ENCODE measurements at regions not wholly inside any gene's neighbourhood (a gene's known extent, or its start where the extent isn't known, plus 50 kb on each side); places are given as distances from the start of the nearest gene placed in this dataset.

DNA sequence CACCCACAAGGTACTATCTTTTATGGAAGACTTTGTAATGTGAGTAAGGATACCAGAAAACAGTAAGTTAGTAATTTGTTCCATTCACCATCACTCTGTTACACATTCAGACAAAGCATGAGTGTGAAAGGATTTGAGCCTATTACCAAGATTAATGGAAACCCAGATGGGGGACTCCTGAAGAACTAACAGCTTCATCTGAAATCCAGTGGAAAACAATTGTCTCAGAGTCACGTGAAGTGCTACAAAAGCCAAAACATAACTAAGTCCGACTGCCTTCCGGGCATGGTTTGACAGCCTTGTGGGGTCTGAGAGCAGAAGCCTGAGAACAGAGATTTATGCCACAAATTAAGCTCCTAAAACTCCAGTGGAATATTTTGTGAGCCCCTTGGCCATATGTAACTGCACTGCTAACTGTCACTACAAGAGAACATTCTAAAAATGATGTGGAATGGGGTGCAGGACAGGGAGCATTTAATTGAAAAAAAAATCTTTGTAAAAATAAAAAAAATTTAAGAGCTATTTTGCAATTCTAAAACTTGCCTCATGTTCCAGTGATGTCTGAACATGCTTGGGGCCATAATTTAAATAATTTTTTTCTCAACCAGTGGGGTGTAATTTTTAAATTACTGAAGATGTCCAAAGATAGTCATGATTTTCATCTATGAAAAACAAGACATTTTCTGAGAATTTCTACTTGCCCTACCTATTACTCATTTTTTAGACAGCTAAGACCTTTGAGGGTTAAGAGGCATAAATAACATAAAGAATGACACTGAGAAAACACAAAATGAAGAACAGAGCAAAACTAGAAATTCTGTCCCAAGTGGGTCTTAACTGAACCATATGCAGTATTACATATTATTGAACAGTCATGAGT is 555.0 kb downstream of the INHBA start:
- no peaks in the 10 kb centered on the region for H3K27me3 ChIP-seq (ENCODE audit: low read length)
- TF ChIP-seq, protein P1, sequence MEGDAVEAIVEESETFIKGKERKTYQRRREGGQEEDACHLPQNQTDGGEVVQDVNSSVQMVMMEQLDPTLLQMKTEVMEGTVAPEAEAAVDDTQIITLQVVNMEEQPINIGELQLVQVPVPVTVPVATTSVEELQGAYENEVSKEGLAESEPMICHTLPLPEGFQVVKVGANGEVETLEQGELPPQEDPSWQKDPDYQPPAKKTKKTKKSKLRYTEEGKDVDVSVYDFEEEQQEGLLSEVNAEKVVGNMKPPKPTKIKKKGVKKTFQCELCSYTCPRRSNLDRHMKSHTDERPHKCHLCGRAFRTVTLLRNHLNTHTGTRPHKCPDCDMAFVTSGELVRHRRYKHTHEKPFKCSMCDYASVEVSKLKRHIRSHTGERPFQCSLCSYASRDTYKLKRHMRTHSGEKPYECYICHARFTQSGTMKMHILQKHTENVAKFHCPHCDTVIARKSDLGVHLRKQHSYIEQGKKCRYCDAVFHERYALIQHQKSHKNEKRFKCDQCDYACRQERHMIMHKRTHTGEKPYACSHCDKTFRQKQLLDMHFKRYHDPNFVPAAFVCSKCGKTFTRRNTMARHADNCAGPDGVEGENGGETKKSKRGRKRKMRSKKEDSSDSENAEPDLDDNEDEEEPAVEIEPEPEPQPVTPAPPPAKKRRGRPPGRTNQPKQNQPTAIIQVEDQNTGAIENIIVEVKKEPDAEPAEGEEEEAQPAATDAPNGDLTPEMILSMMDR (IDR thresholded peaks at IDR 0.05; ENCODE audit: insufficient read depth, low read length, poor library complexity, severe bottlenecking): no peak
- TF ChIP-seq EZH2phosphoT487 (conservative IDR thresholded peaks at IDR 0.05; ENCODE audit: low read length): no peak
- no peak overlapping the region for H3K4me2 ChIP-seq (ENCODE audit: low read depth, low read length, poor library complexity, severe bottlenecking)
- H4K20me1 ChIP-seq (ENCODE audit: low read depth, low read length): no peaks in the 10 kb centered on the region
- peak overlapping the region; percentile 20 for H2AFZ ChIP-seq (ENCODE audit: low read depth, low read length, severe bottlenecking)
- no peaks in the 10 kb centered on the region for H3K9me2 ChIP-seq (replicated peaks; ENCODE audit: insufficient read depth, low read length)
- no peak overlapping the region for H3K9ac ChIP-seq (ENCODE audit: low read length)
- no peak overlapping the region for H3K4me3 ChIP-seq (ENCODE audit: insufficient read depth, low read length, poor library complexity, severe bottlenecking)
- no peaks in the 10 kb centered on the region for H3F3A ChIP-seq (ENCODE audit: insufficient read depth)
- H3K79me2 ChIP-seq (ENCODE audit: insufficient read depth, low read length): no peaks in the 10 kb centered on the region
- no peaks in the 10 kb centered on the region for H3K36me3 ChIP-seq (ENCODE audit: low read length)
- H3K9me3 ChIP-seq (ENCODE audit: insufficient read depth, low read length): no peaks in the 10 kb centered on the region
- H3K27ac ChIP-seq (ENCODE audit: low read depth, low read length): no peak overlapping the region

DNA sequence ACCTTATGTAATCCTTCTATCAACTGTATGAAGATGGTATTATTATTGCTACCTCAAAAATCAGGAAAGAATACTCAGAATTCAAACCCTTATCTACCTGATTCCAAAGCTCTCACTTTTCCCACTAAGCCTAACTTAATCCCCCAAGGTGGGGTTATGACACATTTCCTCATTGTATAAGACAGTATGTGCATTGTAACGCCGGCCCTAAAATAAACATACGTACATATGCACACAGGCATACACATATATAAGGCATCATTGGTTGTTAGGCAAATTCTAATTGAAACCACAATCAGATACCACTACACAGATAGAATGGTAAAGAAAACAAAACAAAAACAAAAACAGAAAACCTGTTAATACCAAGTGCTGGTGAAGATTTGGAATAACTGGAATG is 556.5 kb downstream of the INHBA start:
- TF ChIP-seq, protein P1 (IDR thresholded peaks at IDR 0.05; ENCODE audit: insufficient read depth, low read length, poor library complexity, severe bottlenecking): no peak
- TF ChIP-seq EZH2phosphoT487 (conservative IDR thresholded peaks at IDR 0.05; ENCODE audit: low read length): no peak
- no peak overlapping the region for H3K9ac ChIP-seq (ENCODE audit: low read length)
- no peaks in the 10 kb centered on the region for H3K36me3 ChIP-seq (ENCODE audit: low read length)
- no peaks in the 10 kb centered on the region for H3K79me2 ChIP-seq (ENCODE audit: insufficient read depth, low read length)
- H3K27me3 ChIP-seq (ENCODE audit: low read length): no peaks in the 10 kb centered on the region
- no peaks in the 10 kb centered on the region for H3K9me2 ChIP-seq (replicated peaks; ENCODE audit: insufficient read depth, low read length)
- no peaks in the 10 kb centered on the region for H3F3A ChIP-seq (ENCODE audit: insufficient read depth)
- H3K27ac ChIP-seq (ENCODE audit: low read depth, low read length): no peak overlapping the region
- H4K20me1 ChIP-seq (ENCODE audit: low read depth, low read length): no peaks in the 10 kb centered on the region
- no peak overlapping the region for H2AFZ ChIP-seq (ENCODE audit: low read depth, low read length, severe bottlenecking)
- no peak overlapping the region for H3K4me2 ChIP-seq (ENCODE audit: low read depth, low read length, poor library complexity, severe bottlenecking)
- H3K9me3 ChIP-seq (ENCODE audit: insufficient read depth, low read length): no peaks in the 10 kb centered on the region
- H3K4me3 ChIP-seq (ENCODE audit: insufficient read depth, low read length, poor library complexity, severe bottlenecking): no peak overlapping the region

DNA sequence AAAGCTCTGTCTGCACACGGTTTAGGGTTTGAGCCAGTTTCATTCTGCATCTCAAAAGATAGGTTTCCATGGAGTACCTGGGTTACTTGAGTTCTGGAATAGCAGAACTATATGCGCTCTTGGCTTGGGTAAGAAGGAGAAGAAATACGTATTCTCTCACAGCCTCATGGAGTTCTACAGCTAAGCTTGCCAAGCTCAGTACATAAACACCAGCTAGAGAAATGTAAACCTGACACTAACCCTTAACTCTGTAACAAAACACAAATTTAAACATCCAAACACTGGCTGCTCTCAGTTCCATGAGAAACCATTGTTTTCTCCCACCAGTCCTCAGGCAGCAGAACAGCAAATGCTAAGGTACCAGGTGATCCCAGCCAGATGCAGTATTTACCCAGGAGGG is 557.2 kb downstream of the INHBA start:
- Histone ChIP-seq H3K79me2 (ENCODE audit: insufficient read depth, low read length) (no peaks in the 10 kb centered on the region), H3K27me3 (ENCODE audit: low read length) (no peaks in the 10 kb centered on the region), H3K36me3 (ENCODE audit: low read length) (no peaks in the 10 kb centered on the region), H4K20me1 (ENCODE audit: low read depth, low read length) (no peaks in the 10 kb centered on the region), H3F3A (ENCODE audit: insufficient read depth) (no peaks in the 10 kb centered on the region), H3K9ac (ENCODE audit: low read length) (no peak overlapping the region), H2AFZ (ENCODE audit: low read depth, low read length, severe bottlenecking) (no peak overlapping the region), H3K9me2 (replicated peaks; ENCODE audit: insufficient read depth, low read length) (no peaks in the 10 kb centered on the region), H3K27ac (ENCODE audit: low read depth, low read length) (no peak overlapping the region), H3K4me2 (ENCODE audit: low read depth, low read length, poor library complexity, severe bottlenecking) (no peak overlapping the region), H3K4me3 (ENCODE audit: insufficient read depth, low read length, poor library complexity, severe bottlenecking) (no peak overlapping the region), H3K9me3 (ENCODE audit: insufficient read depth, low read length) (no peaks in the 10 kb centered on the region)
- no peak for TF ChIP-seq EZH2phosphoT487 (conservative IDR thresholded peaks at IDR 0.05; ENCODE audit: low read length)
- TF ChIP-seq, protein P1 (IDR thresholded peaks at IDR 0.05; ENCODE audit: insufficient read depth, low read length, poor library complexity, severe bottlenecking): no peak

All from SU-DHL-6 (cell line).